H9 (cell line): ENCODE measurements at regions not wholly inside any gene's neighbourhood (a gene's known extent, or its start where the extent isn't known, plus 50 kb on each side); places are given as distances from the start of the nearest gene placed in this dataset.

Experiments
- DNase-seq: peaks from one replicate; pipeline ENCODE4 v3.0.0-alpha.2; 2017
- H2AFZ ChIP-seq: one replicate; pipeline ENCODE4 v1.6.1; 2013; ENCODE audit warnings: mild to moderate bottlenecking, low read length, control low read depth, moderate library complexity
- H2AK5ac ChIP-seq: 2 replicates; pipeline ENCODE4 v1.6.1; 2013; ENCODE audit warnings: low read length, control low read depth, mixed read lengths; ENCODE audit not compliant: insufficient read length
- H2BK120ac ChIP-seq: one replicate; pipeline ENCODE4 v1.6.1; 2013; ENCODE audit warnings: low read depth, mild to moderate bottlenecking, low read length, control low read depth, inconsistent platforms; ENCODE audit not compliant: poor library complexity, severe bottlenecking
- H2BK12ac ChIP-seq: 2 replicates; pipeline ENCODE4 v1.6.1; 2013; ENCODE audit warnings: low read length, control low read depth, mixed read lengths, low read depth; ENCODE audit not compliant: insufficient read length
- H2BK15ac ChIP-seq: 2 replicates; pipeline ENCODE4 v1.6.1; 2013; ENCODE audit warnings: low read depth, low read length, control low read depth
- H2BK20ac ChIP-seq: one replicate; pipeline ENCODE4 v1.6.1; 2013; ENCODE audit warnings: low read depth, mild to moderate bottlenecking, low read length, control low read depth, inconsistent platforms; ENCODE audit not compliant: poor library complexity, severe bottlenecking
- H2BK5ac ChIP-seq: 2 replicates; pipeline ENCODE4 v1.6.1; 2013; ENCODE audit warnings: low read length, control low read depth, mixed read lengths; ENCODE audit not compliant: insufficient read length
- H3K14ac ChIP-seq: 2 replicates; pipeline ENCODE4 v1.6.1; 2013; ENCODE audit warnings: low read length, control low read depth; ENCODE audit not compliant: insufficient read depth
- H3K18ac ChIP-seq: 2 replicates; pipeline ENCODE4 v1.6.1; 2013; ENCODE audit warnings: low read depth, mild to moderate bottlenecking, mixed read lengths, low read length, control low read depth; ENCODE audit not compliant: insufficient read length
- H3K23ac ChIP-seq: 2 replicates; pipeline ENCODE4 v1.6.1; 2013; ENCODE audit warnings: low read length, control low read depth, mixed read lengths, low read depth; ENCODE audit not compliant: insufficient read length
- H3K23me2 ChIP-seq: 2 replicates; pipeline ENCODE4 v1.6.1; 2013; ENCODE audit warnings: low read depth, mild to moderate bottlenecking, mixed read lengths, low read length, control low read depth; ENCODE audit not compliant: insufficient read length, poor library complexity, severe bottlenecking
- H3K27ac ChIP-seq: 2 replicates; pipeline ENCODE4 v1.5.1; 2013; ENCODE audit warnings: low read length, control low read depth, mixed read lengths, low read depth; ENCODE audit not compliant: insufficient read length
- H3K27me3 ChIP-seq: 2 replicates; pipeline ENCODE4 v1.6.1; 2013; ENCODE audit warnings: low read length, control low read depth, inconsistent platforms; ENCODE audit not compliant: insufficient read depth
- H3K4ac ChIP-seq: 2 replicates; pipeline ENCODE4 v1.6.1; 2013; ENCODE audit warnings: low read depth, mild to moderate bottlenecking, control low read depth, inconsistent platforms, low read length, moderate library complexity
- H3K4me1 ChIP-seq: 2 replicates; pipeline ENCODE4 v1.6.1; 2013; ENCODE audit warnings: low read length, control low read depth, inconsistent platforms; ENCODE audit not compliant: insufficient read depth
- H3K4me2 ChIP-seq: 2 replicates; pipeline ENCODE4 v1.6.1; 2013; ENCODE audit warnings: low read length, control low read depth, mixed read lengths; ENCODE audit not compliant: insufficient read length, insufficient read depth
- H3K56ac ChIP-seq: 2 replicates; pipeline ENCODE4 v1.6.1; 2013; ENCODE audit warnings: low read depth, mild to moderate bottlenecking, mixed read lengths, low read length, control low read depth; ENCODE audit not compliant: insufficient read length
- H3K79me1 ChIP-seq: 2 replicates; pipeline ENCODE4 v1.6.1; 2013; ENCODE audit warnings: low read depth, mild to moderate bottlenecking, moderate library complexity, low read length, control low read depth, inconsistent platforms; ENCODE audit not compliant: insufficient read depth, poor library complexity, severe bottlenecking
- H3K79me2 ChIP-seq: 2 replicates; pipeline ENCODE4 v1.6.1; 2013; ENCODE audit warnings: low read length, control low read depth, inconsistent platforms; ENCODE audit not compliant: insufficient read depth
- H3K9ac ChIP-seq: 2 replicates; pipeline ENCODE4 v1.6.1; 2013; ENCODE audit warnings: low read length, control low read depth, mixed read lengths; ENCODE audit not compliant: insufficient read length; ENCODE audit errors: extremely low read depth
- H3K9me3 ChIP-seq: one replicate; pipeline ENCODE4 v1.6.1; 2013; ENCODE audit warnings: low read depth, low read length, inconsistent platforms; ENCODE audit not compliant: control insufficient read depth
- H3T11ph ChIP-seq: one replicate; pipeline ENCODE4 v1.6.1; 2013; ENCODE audit warnings: mild to moderate bottlenecking, low read length, control low read depth, inconsistent platforms
- H4K20me1 ChIP-seq: one replicate; pipeline ENCODE4 v1.6.1; 2013; ENCODE audit not compliant: control insufficient read depth, insufficient read length, insufficient read depth
- H4K5ac ChIP-seq: 2 replicates; pipeline ENCODE4 v1.6.1; 2013; ENCODE audit warnings: low read depth, mild to moderate bottlenecking, mixed read lengths, low read length, control low read depth; ENCODE audit not compliant: insufficient read length
- H4K8ac ChIP-seq: replicated peaks from 2 replicates; pipeline ENCODE4 v1.6.1; 2013; ENCODE audit warnings: low read length, control low read depth, mixed read lengths, low read depth; ENCODE audit not compliant: insufficient read length
- H4K91ac ChIP-seq: 2 replicates; pipeline ENCODE4 v1.6.1; 2013; ENCODE audit warnings: low read depth, mild to moderate bottlenecking, moderate library complexity, mixed read lengths, low read length, control low read depth; ENCODE audit not compliant: insufficient read length
- H3K27ac Mint-ChIP-seq, 3 experiments: 2 replicates in 2 of 3; 3 replicates in 1 of 3; pipeline ENCODE4 v1.8.0; 2020 to 2021; ENCODE audit warnings: mixed read lengths in 3 of 3, mild to moderate bottlenecking in 1 of 3, moderate library complexity in 1 of 3
- H3K27me3 Mint-ChIP-seq: 2 replicates; pipeline ENCODE4 v1.8.0; 2021; ENCODE audit warnings: low read depth, mild to moderate bottlenecking, moderate library complexity, mixed read lengths
- H3K36me3 Mint-ChIP-seq, 3 experiments: 2 replicates in 2 of 3; 3 replicates in 1 of 3; pipeline ENCODE4 v1.8.0; 2020 to 2021; ENCODE audit warnings: low read depth in 3 of 3, mixed read lengths in 3 of 3; ENCODE audit not compliant: insufficient read depth in 1 of 3
- H3K4me1 Mint-ChIP-seq, 2 experiments: 2 replicates each; pipeline ENCODE4 v1.8.0; 2020; ENCODE audit warnings: mixed read lengths in 2 of 2
- H3K4me3 Mint-ChIP-seq, 2 experiments: 2 replicates in 1 of 2; 3 replicates in 1 of 2; pipeline ENCODE4 v1.8.0; 2020 to 2021; ENCODE audit warnings: mild to moderate bottlenecking in 2 of 2, mixed read lengths in 2 of 2, moderate library complexity in 1 of 2
- H3K9me3 Mint-ChIP-seq, 2 experiments: 2 replicates in 1 of 2; 3 replicates in 1 of 2; pipeline ENCODE4 v1.8.0; 2020; ENCODE audit warnings: mild to moderate bottlenecking in 2 of 2, mixed read lengths in 2 of 2, moderate library complexity in 1 of 2
- WGBS: extraction: QIAGEN DNeasy Blood & Tissue Kit; methylation state at CpG from one replicate; pipeline ENCODE4 v1.1.7; 2013; ENCODE audit warnings: missing lambda C conversion rate, low lambda C conversion rate, mixed read lengths; ENCODE audit not compliant: insufficient read length; ENCODE audit errors: extremely low coverage; 5-methylcytosine and 5-hydroxymethylcytosine counted together
- TF ChIP-seq, protein P1 (sequence below): fragments of 200-600 bp; sonication (generic); conservative IDR thresholded peaks from 3 replicates; pipeline ENCODE4 v1.8.0; 2021; ENCODE audit warnings: antibody characterized with exemption, mild to moderate bottlenecking

DNA sequence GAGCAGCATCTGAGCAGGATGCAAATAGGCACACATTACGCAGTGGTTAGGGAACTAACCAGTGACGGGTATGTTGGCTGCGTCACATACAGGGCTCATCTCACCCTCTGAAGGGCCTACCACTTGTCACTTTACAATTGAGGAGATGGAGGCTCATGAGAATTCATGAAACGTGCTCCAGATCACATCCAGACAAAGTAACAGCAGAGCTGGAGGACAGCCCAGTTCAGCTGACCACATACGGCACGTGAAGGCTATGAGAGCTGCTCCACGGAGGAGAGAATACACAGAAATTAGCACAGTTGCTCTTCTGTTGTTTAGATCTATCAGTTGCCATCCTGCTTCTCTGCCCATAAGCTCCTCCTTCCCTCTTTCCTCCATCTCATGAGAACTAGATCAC, 78.4 kb downstream of the FAM9B start:
- Mint-ChIP-seq H3K27me3 (peaks cover 6% of the 10 kb centered on the region), H3K4me3 (no peak overlapping the region), H3K4me1 (peaks cover 9 to 17% of the 10 kb centered on the region in 2 experiments), H3K27ac (no peak overlapping the region), H3K9me3 (peaks cover 0 to 37% of the 10 kb centered on the region in 2 experiments; a peak in 2 of 5 replicates), H3K36me3 (no peaks in the 10 kb centered on the region; a peak in 1 of 7 replicates)
- H3K9me3 ChIP-seq, result no peaks in the 10 kb centered on the region
- no peak overlapping the region for H2AFZ ChIP-seq
- no peak overlapping the region for H2BK12ac ChIP-seq
- H3T11ph ChIP-seq, result no peak overlapping the region
- no peak overlapping the region for H3K56ac ChIP-seq
- H3K23ac ChIP-seq, result no peak overlapping the region
- H3K79me2 ChIP-seq, result no peaks in the 10 kb centered on the region
- no CpG with 5 or more reads among the region's 7 CpGs for whole genome bisulfite sequencing
- H3K9ac ChIP-seq, result no peak overlapping the region
- no peak overlapping the region for H2BK5ac ChIP-seq
- H3K14ac ChIP-seq, result no peak overlapping the region
- TF ChIP-seq, protein P1, sequence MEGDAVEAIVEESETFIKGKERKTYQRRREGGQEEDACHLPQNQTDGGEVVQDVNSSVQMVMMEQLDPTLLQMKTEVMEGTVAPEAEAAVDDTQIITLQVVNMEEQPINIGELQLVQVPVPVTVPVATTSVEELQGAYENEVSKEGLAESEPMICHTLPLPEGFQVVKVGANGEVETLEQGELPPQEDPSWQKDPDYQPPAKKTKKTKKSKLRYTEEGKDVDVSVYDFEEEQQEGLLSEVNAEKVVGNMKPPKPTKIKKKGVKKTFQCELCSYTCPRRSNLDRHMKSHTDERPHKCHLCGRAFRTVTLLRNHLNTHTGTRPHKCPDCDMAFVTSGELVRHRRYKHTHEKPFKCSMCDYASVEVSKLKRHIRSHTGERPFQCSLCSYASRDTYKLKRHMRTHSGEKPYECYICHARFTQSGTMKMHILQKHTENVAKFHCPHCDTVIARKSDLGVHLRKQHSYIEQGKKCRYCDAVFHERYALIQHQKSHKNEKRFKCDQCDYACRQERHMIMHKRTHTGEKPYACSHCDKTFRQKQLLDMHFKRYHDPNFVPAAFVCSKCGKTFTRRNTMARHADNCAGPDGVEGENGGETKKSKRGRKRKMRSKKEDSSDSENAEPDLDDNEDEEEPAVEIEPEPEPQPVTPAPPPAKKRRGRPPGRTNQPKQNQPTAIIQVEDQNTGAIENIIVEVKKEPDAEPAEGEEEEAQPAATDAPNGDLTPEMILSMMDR, result no peak
- no peak overlapping the region for H3K18ac ChIP-seq
- H3K27me3 ChIP-seq, result no peaks in the 10 kb centered on the region
- H3K4ac ChIP-seq, result no peak overlapping the region
- no peak overlapping the region for H4K5ac ChIP-seq
- H4K91ac ChIP-seq, result no peak overlapping the region
- H3K4me2 ChIP-seq, result no peak overlapping the region
- no peak overlapping the region for H2AK5ac ChIP-seq
- H3K23me2 ChIP-seq, result no peaks in the 10 kb centered on the region
- H2BK20ac ChIP-seq, result no peak overlapping the region
- H2BK15ac ChIP-seq, result no peak overlapping the region
- H3K27ac ChIP-seq, result no peak overlapping the region
- H3K79me1 ChIP-seq, result no peaks in the 10 kb centered on the region
- no peak for DNase-seq
- H4K8ac ChIP-seq, result no peak overlapping the region
- no peak overlapping the region for H2BK120ac ChIP-seq
- H3K4me1 ChIP-seq, result peaks cover 4% of the 10 kb centered on the region; the same call in 1 of the 2 replicates
- H4K20me1 ChIP-seq, result no peaks in the 10 kb centered on the region
